ENCODE measurements at regions not wholly inside any gene's neighbourhood (a gene's known extent, or its start where the extent isn't known, plus 50 kb on each side); places are given as distances from the start of the nearest gene placed in this dataset.

GRCh38 chr10:115028419-115028818 lies 64.7 kb upstream of the ATRNL1 start:
- no peak overlapping the region for H3K23ac ChIP-seq (ENCODE audit: insufficient read length)
- H4K5ac ChIP-seq (ENCODE audit: insufficient read length, low read depth, low read length), result no peak overlapping the region
- no peak overlapping the region for H2AFZ ChIP-seq (ENCODE audit: low read length)
- no peak overlapping the region for H2BK20ac ChIP-seq (ENCODE audit: low read length)
- H3K18ac ChIP-seq (ENCODE audit: extremely low read depth, low read length), result no peak overlapping the region
- no peak overlapping the region for H3K4ac ChIP-seq (replicated peaks; ENCODE audit: insufficient read length, low read depth, low read length)
- POLR2A ChIA-PET (ENCODE audit: partially characterized antibody), result no interaction called here
- H2BK5ac ChIP-seq (ENCODE audit: low read depth, low read length), result no peak overlapping the region
- no peak overlapping the region for H3K27ac ChIP-seq (ENCODE audit: low read depth, low read length)
- H3K4me3 ChIP-seq (ENCODE audit: extremely low read depth in 1 of 4, insufficient read depth in 2 of 4, low read depth in 3 of 4, low read length in 4 of 4), result no peak overlapping the region
- no peak for TF ChIP-seq POLR2A (IDR thresholded peaks at IDR 0.05; ENCODE audit: control extremely low read depth in 1 of 2, low read depth in 2 of 2, low read length in 2 of 2)
- TF ChIP-seq EZH2 (IDR thresholded peaks at IDR 0.05; ENCODE audit: low read depth, low read length, severe bottlenecking), result no peak
- no peak for TF ChIP-seq GABPA (IDR thresholded peaks at IDR 0.05; ENCODE audit: borderline replicate concordance, insufficient read depth, low read length)
- TF ChIP-seq EP300 (IDR thresholded peaks at IDR 0.05; ENCODE audit: borderline replicate concordance in 1 of 2, low read depth in 2 of 2, low read length in 2 of 2), result no peak
- TF ChIP-seq YY1 (IDR thresholded peaks at IDR 0.05; ENCODE audit: low read depth, low read length), result no peak
- no peak for TF ChIP-seq RNF2 (IDR thresholded peaks at IDR 0.05; ENCODE audit: borderline replicate concordance, low read depth, low read length, missing control alignments, poor library complexity, severe bottlenecking)
- TF ChIP-seq NRF1 (IDR thresholded peaks at IDR 0.05; ENCODE audit: low read depth, low read length), result no peak
- TF ChIP-seq ATF3 (IDR thresholded peaks at IDR 0.05; ENCODE audit: insufficient read depth, low read depth, low read length), result no peak
- no peak for FAIRE-seq
- DNase-seq (ENCODE audit: low read depth in 1 of 2, low spot score in 2 of 2), result no peak
- H3K14ac ChIP-seq (ENCODE audit: insufficient read length), result no peak overlapping the region
- H3K79me2 ChIP-seq (ENCODE audit: control insufficient read depth in 1 of 2, insufficient read depth in 2 of 2, low read length in 2 of 2), result no peaks in the 10 kb centered on the region
- H2BK15ac ChIP-seq (ENCODE audit: low read length), result no peak overlapping the region
- H3K23me2 ChIP-seq (ENCODE audit: low read depth, low read length), result no peaks in the 10 kb centered on the region
- H3K56ac ChIP-seq (replicated peaks; ENCODE audit: insufficient read length, low read depth, low read length), result no peak overlapping the region
- CTCF ChIA-PET (ENCODE audit: partially characterized antibody), result interaction anchor here (1.2 to 1.7 kb wide), 2 partner anchors 9 to 35 kb away, joined by 3 to 4 read pairs; no protein-coding TSS in a partner anchor
- no peak overlapping the region for H4K91ac ChIP-seq (replicated peaks; ENCODE audit: insufficient read length, low read length)
- H3K9ac ChIP-seq (replicated peaks in 1 of 4; ENCODE audit: extremely low read depth in 1 of 4, low read depth in 3 of 4, low read length in 3 of 4), result no peak overlapping the region
- no peaks in the 10 kb centered on the region for H3K79me1 ChIP-seq (ENCODE audit: low read depth, low read length)
- no peak overlapping the region for H2BK120ac ChIP-seq (replicated peaks; ENCODE audit: low read depth, low read length)
- no peak overlapping the region for H4K8ac ChIP-seq (ENCODE audit: extremely low read depth, insufficient read depth, low read length)
- no peaks in the 10 kb centered on the region for H3K36me3 ChIP-seq (ENCODE audit: control insufficient read depth in 2 of 4, insufficient read depth in 4 of 4, low read length in 3 of 4)
- no peak overlapping the region for H2AK5ac ChIP-seq (ENCODE audit: low read depth, low read length)
- no peaks in the 10 kb centered on the region for H4K20me1 ChIP-seq (replicated peaks in 1 of 2; ENCODE audit: control insufficient read depth in 1 of 2, insufficient read depth in 2 of 2, low read length in 2 of 2)
- no peaks in the 10 kb centered on the region for H3K4me1 ChIP-seq (replicated peaks in 1 of 4; ENCODE audit: control insufficient read depth in 3 of 4, insufficient read depth in 4 of 4, low read length in 3 of 4)
- no peak overlapping the region for H2BK12ac ChIP-seq (ENCODE audit: low read depth, low read length)
- no peaks in the 10 kb centered on the region for H3K9me3 ChIP-seq (ENCODE audit: insufficient read depth in 2 of 2, low read depth in 1 of 2, low read length in 1 of 2)
- 63% methylated on average over 1 of the region's 1 CpG; no CpG with 5 or more reads in 1 of the 2 experiments for WGBS, 2 experiments (ENCODE audit: extremely low coverage in 1 of 2, insufficient coverage in 1 of 2, insufficient read length in 1 of 2, insufficient replicate concordance in 2 of 2, low coverage in 1 of 2, low lambda C conversion rate in 2 of 2, missing lambda C conversion rate in 1 of 2)
- no peak overlapping the region for H3K4me2 ChIP-seq (ENCODE audit: insufficient read depth in 1 of 2, low read depth in 2 of 2, low read length in 2 of 2)
- H3K27me3 ChIP-seq (replicated peaks in 1 of 4; ENCODE audit: control insufficient read depth in 3 of 4, extremely low read depth in 1 of 4, insufficient read depth in 3 of 4, low read length in 3 of 4), result no peaks in the 10 kb centered on the region

All from H1 (cell line).